Panc1 (cell line): ENCODE measurements at regions not wholly inside any gene's neighbourhood (a gene's known extent, or its start where the extent isn't known, plus 50 kb on each side); places are given as distances from the start of the nearest gene placed in this dataset.

Experiments
- CTCF ChIP-seq: fragments of 450-650 bp; IDR thresholded peaks from 2 replicates; pipeline ENCODE4 v1.5.1; 2017; ENCODE audit warnings: mild to moderate bottlenecking
- POLR2AphosphoS5 ChIP-seq: IDR thresholded peaks from 2 replicates; pipeline ENCODE4 v1.6.1; 2012; ENCODE audit warnings: mild to moderate bottlenecking, low read depth, low read length, moderate library complexity
- SIN3A ChIP-seq: IDR thresholded peaks from 2 replicates; pipeline ENCODE4 v1.6.1; 2012; ENCODE audit warnings: low read depth, mild to moderate bottlenecking, low read length, moderate library complexity, borderline replicate concordance; ENCODE audit not compliant: insufficient read depth
- TF ChIP-seq, protein P1 (sequence below), 2 experiments: IDR thresholded peaks; 2 replicates each; pipeline ENCODE4 v1.6.1; 2011 to 2012; ENCODE audit warnings: low read depth in 2 of 2, control low read depth in 1 of 2, low read length in 1 of 2, mild to moderate bottlenecking in 1 of 2, moderate library complexity in 1 of 2; ENCODE audit not compliant: insufficient read depth in 1 of 2

GRCh38 chr12:131535779-131536178 lies 175.1 kb upstream of the SFSWAP start:
- TF ChIP-seq SIN3A (no peak), CTCF (no peak), POLR2AphosphoS5 (no peak)
- TF ChIP-seq, protein P1, sequence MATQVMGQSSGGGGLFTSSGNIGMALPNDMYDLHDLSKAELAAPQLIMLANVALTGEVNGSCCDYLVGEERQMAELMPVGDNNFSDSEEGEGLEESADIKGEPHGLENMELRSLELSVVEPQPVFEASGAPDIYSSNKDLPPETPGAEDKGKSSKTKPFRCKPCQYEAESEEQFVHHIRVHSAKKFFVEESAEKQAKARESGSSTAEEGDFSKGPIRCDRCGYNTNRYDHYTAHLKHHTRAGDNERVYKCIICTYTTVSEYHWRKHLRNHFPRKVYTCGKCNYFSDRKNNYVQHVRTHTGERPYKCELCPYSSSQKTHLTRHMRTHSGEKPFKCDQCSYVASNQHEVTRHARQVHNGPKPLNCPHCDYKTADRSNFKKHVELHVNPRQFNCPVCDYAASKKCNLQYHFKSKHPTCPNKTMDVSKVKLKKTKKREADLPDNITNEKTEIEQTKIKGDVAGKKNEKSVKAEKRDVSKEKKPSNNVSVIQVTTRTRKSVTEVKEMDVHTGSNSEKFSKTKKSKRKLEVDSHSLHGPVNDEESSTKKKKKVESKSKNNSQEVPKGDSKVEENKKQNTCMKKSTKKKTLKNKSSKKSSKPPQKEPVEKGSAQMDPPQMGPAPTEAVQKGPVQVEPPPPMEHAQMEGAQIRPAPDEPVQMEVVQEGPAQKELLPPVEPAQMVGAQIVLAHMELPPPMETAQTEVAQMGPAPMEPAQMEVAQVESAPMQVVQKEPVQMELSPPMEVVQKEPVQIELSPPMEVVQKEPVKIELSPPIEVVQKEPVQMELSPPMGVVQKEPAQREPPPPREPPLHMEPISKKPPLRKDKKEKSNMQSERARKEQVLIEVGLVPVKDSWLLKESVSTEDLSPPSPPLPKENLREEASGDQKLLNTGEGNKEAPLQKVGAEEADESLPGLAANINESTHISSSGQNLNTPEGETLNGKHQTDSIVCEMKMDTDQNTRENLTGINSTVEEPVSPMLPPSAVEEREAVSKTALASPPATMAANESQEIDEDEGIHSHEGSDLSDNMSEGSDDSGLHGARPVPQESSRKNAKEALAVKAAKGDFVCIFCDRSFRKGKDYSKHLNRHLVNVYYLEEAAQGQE (IDR thresholded peaks at IDR 0.05; ENCODE audit: insufficient read depth in 1 of 2, low read depth in 2 of 2, low read length in 1 of 2): no peak
